SIG-M5 (cell line): ENCODE measurements at regions not wholly inside any gene's neighbourhood (a gene's known extent, or its start where the extent isn't known, plus 50 kb on each side); places are given as distances from the start of the nearest gene placed in this dataset.

Source experiments
- DNase-seq: peaks from one replicate; lab custom pipeline; 2025; lab: John Stamatoyannopoulos, UW

DNA sequence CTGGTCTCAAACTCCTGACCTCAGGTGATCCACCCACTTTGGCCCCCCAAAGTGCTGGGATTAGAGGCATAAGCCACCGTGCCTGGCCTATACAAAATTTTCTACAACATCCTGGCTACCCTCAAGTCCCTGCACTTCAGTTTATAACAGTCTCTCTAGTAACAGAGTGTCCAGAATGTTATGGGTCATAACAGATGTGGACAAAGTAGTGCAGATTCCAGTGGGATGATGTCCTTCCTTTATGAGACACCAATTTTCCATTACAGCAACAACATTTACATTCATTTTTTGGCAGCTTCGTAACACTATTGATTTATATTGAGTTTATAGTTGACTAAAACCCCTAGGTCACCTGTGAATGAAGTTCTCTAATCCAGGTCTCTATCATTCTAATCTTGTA, 429.4 kb upstream of the PTBP2 start:
- DNase-seq, result no peak

DNA sequence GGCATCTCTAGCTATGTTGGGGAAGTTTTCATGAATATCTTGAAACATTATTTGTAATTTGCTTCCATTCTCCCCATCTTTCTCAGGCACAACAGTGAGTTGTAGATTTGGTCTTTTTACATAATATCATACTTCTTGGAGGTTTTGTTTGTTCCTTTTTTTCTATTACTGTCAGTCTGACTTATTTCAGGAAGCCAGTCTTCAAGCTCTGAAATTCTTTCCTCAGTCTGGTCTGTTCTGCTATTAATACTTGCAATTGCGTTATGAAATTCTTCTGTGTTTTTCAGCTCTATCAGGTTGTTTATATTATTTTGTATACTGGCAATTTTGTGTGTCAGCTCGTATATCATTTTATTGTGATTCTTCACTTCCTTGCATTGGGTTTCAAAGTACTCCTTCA, 424.6 kb upstream of the PTBP2 start:
- no peak for DNase-seq

DNA sequence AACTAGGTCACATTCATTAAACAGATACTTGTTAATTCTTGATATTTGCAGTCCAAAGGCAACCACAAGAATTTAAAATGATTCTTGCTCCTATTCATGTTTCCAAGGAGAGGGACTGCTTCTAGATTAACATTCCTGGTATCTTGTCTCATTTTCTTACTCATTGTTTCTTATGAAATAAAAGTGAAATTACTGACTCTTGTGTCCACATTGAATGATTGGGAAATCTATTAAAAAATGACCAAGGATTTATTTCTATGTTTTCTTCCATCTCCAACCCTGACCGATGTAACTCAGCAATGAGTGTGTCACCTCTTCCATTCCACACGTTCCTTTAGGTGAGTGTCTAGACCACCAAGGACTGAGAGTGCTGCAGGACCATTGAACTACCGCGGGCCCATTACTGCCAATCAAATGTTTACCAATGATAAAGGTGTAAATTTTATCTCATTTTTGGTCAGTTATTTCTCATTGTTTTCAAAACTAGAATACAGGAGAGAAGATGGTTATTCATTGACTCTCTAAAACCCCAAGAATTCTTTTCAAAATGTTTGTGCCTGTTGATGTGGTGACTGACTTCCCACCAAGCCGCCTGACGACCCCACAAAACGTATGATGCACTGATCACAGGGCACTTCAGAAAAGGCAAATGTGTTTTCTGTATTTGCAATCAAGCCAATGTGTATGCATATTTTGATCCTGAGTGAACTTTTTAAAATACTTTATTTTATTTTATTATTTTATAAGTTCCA, 414.6 kb upstream of the PTBP2 start:
- no peak for DNase-seq

DNA sequence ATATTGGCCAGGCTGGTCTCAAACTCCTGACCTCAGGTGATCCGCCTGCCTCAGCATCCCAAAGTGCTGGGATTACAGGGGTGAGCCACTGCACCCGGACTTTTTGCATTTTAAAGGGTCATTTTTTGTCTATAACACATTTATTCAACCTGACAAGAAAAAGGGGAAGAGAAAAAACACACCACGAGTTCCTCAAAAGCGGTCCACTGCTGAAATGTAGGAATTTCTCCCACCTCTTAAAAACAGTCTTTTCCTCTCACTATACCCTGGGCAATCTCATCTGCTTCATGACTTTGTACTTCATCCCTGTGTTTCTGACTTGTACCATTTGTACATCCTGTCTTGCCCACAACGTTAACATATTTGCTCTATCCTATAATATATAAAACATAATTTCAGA, 413.3 kb upstream of the PTBP2 start:
- DNase-seq, result no peak

- DNase-seq, result peak; percentile 71
Observed at GRCh38 chr1:96309783-96310182, 411.8 kb upstream of the PTBP2 start.

DNA sequence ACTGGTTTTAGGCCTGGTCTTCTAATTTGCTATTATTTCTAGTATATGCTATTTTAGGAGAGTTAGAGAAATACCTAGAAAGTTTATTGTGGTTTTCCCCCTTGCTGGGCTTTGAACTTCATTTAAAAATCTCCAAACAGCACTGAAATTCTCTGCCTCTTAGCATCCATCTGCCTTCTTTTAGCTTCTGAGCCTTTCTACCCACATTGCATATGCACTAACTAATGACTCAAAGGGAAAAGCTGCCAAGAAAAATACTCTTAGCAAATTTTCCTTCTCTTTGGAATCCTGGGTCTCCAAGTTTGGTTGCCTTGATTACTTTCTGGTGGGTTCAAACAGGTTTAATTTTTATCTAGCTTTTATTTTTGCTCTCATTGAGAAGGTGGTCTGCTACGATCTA, 408.4 kb upstream of the PTBP2 start:
- DNase-seq, result no peak

DNA sequence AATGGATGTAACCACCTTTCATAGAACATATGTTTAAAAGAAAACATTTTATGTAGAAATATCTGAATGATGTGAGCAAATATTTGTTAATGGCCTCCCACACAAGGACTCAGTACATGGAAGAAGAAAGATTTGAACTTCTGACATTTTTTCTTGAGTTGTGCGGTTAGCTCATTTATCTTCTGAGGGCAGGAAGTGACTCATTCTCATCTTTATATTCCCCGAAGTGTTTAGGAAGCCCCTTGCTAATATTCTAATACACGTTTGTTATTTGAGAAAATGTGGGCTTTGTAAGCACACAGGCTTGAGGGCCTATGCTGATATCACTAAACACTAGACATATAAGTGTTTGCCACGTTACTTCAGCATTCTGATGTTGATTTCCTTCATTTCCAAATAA, 392.5 kb upstream of the PTBP2 start:
- DNase-seq, result no peak

DNA sequence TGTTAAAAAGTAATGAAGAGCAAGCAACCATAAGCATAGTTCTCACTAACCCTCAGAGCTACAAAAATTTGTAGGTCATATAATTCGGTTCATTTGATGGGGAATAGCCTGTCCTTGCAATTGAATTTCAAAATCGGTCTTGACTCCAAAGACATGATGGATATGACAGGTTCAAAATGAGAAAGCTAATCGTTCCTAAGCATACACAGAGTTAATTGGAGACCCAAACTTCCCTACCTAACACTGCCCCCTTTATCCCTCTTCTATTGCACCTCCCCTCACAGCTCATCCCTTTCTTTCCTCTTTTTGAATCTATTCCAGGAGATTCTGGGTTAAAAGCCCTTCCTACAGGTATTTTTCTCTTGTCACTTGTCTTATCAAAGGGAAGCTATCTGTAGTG, 390.0 kb upstream of the PTBP2 start:
- no peak for DNase-seq

- no peak for DNase-seq
Observed at GRCh38 chr1:96333522-96334235, 387.9 kb upstream of the PTBP2 start.

DNA sequence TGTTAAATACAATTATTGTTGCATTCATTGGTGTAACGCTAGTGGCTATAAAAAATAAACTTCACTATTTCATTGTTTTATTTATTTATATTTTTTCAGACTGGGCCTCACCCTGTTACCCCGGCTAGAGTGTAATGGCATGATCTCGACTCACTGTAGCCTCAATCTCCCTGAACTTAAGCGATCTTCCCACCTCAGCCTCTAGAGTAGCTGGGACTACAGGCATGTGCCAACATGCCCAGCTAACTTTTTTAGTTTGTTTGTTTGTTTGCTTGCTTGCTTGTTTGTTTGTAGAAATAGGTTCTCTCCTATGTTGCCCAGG, 387.4 kb upstream of the PTBP2 start:
- no peak for DNase-seq

- DNase-seq, result no peak
Observed at GRCh38 chr1:96338622-96339021, 383.0 kb upstream of the PTBP2 start.

DNA sequence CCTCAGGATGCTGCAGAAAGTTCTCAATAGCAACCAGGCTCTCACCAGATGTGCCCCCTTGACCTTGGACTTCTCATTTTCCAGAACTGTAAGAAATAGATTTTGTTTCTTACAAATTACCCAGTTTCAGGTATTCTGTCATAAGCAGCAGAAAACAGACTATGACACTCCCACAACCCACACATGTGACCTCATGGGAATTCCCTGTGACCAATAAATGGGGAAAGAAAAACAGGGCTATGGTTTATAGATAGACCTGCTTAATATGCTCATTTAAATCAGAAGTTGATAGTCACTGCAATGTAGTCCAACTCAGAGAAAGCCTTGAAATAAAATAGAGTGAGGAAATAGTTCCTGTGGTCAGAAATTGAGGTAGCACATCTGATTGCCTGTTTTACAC, 380.9 kb upstream of the PTBP2 start:
- DNase-seq, result no peak

- DNase-seq, result no peak
Observed at GRCh38 chr1:96346719-96347118, 374.9 kb upstream of the PTBP2 start.

DNA sequence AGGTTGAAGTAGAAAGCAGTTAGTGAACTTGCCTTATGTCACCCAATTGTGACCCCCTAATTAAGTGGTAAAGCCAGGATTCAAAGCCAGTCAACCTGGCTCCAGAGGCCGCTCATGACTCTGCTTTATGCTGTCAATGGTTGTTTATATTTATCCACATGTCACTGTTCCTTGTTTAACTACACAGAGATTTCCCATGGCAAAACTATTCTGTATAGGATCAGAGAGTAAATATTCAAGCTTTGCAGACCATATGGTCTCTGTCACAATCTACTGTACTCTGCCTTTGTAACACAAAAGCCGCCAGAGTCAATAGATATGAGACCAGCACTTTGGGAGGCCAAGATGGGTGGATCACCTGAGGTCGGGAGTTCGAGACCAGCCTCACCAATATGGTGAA, 371.7 kb upstream of the PTBP2 start:
- no peak for DNase-seq

GRCh38 chr1:96352733-96353132, 368.9 kb upstream of the PTBP2 start:
- DNase-seq, result no peak

DNA sequence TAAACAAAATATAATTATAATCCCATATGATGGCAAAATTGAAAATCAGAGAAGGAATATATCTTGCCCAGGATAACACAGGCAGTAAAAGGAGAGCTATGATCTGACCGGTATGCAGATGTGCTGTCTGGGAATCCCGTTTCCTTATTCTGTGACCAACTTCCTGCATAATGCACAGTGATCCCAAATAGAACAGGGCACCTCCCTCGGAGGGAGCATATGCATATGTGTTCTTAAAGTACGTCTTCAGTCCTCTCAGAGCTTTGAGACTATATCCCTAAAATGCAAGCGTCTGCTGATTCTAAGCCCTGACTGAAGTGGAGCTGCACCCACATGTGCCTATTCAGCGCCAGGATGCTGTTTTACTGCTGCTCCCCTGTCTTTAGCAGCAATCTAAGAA, 366.1 kb upstream of the PTBP2 start:
- no peak for DNase-seq

DNA sequence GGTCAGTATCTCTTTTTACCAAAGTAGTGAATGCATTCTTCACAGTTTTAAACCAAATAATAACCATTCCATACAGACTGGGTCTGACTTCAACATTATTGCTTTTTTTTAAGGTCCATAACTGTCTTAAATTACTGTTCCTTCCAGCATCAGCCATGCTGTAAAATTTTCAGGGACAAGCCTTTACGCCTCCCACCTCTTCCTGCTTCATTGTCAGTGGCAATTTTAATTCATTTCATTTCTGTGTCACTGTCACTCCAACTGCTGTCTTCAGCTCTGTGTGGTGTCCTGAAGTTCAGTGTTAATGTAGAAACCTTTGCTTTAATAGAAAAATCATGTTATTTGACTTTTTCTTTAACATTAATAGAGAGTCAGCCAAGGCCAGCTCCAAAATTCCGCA, 365.6 kb upstream of the PTBP2 start:
- no peak for DNase-seq

DNA sequence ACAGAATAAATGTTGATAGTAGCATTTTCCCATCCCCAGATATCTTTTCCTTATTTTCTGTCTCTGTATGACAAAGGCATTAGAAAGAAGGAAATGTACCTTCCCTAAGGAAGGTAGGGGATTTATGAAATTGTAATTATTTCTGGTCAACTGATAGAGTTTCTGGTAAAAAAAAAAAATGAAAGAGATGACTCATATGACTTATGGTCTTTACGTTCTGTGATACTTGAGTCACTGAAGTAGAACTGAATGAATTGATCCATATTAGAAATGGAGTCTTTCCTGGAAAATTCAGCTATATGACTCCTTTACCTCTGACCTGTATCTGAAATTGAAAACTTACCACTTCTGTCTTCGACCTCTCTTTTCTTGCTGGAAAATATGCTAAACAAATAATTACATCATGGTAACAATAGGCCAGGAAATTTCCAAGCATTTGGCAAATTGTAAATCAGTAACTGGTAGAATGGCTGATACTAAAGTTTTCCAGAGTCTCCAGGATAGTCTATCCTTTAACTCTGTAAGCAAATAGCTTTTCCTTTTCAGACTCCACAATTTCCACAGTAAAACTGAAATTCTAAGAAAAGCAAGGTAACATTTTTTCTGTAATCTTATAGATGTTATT, 364.3 kb upstream of the PTBP2 start:
- DNase-seq, result no peak

GRCh38 chr1:96358057-96358456, 363.5 kb upstream of the PTBP2 start:
- DNase-seq, result no peak

DNA sequence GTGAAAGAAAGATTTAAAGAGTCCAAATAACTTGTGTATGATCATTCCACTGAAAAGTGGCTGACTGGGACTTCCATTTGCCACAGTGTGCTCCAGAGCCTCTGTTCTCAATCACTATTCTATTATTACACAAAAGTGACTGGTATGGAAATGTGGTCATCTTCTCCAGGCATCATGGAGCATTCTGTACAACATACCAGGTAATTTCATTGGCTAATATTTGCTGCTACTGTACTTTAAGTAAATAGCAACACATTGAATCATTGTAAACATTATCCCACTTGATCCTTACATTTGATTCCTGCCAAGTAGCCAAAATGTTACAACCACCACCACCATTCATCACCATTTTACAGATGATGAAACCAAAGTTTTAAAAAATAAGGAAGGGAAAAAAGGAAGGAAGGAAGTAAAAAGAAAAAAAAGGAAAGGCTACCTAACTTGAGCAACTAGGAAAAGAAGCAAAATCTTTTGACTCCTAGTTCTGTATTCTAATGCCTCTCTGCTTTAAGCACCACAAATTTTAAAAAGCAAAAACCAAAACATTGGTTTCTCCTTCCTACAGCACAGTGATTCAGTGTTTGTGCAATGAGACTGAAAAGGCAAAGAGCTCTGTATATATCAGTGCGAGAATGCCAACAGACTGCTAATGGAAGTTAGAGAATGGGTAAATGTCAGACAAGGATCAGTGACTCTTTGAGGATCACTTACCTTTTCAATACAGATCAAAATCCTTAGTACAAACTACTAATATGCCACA, 361.4 kb upstream of the PTBP2 start:
- DNase-seq, result no peak

GRCh38 chr1:96361271-96361856, 360.2 kb upstream of the PTBP2 start:
- peak; percentile 10 for DNase-seq

DNA sequence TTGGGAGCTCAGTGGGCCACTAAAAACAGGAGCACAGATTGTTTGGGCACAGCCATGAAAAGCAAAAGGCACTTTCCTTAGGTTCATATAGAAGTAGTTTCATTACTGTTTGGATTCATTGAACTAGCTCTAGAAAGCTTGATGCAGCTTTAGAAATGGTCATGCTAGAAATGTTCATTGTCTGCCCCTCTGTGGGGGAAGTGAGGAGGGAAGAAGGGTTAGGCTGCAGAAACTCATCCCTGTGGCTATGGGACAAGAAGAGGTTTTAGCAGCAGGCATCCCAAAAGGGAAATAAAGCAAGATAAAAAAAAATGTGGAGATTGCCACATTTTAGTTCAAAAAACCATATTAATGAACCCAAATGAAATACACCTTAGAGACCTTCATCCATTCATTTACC, 359.6 kb upstream of the PTBP2 start:
- no peak for DNase-seq
